GM18951 (cell line): ENCODE measurements at regions not wholly inside any gene's neighbourhood (a gene's known extent, or its start where the extent isn't known, plus 50 kb on each side); places are given as distances from the start of the nearest gene placed in this dataset.
"Not testable (repeated sequence)": the region's sequence is repeated elsewhere in the genome, so short reads cannot be mapped to it uniquely, and the experiment has no call there.

Source experiments
- POLR2A ChIP-seq: IDR thresholded peaks from 4 replicates; pipeline ENCODE4 v1.6.1; 2011; ENCODE audit warnings: mild to moderate bottlenecking; ENCODE audit not compliant: insufficient read length, insufficient read depth; ENCODE audit errors: extremely low read depth
- in situ Hi-C: fragments of 300-500 bp; cut with MboI; formaldehyde crosslinking; loops from one replicate; pipeline ENCODE4 v1.12.0; 2022; ENCODE audit warnings: low sequenced_read_pairs, mixed read lengths, inconsistent platforms; ENCODE audit not compliant: unreplicated experiment

DNA sequence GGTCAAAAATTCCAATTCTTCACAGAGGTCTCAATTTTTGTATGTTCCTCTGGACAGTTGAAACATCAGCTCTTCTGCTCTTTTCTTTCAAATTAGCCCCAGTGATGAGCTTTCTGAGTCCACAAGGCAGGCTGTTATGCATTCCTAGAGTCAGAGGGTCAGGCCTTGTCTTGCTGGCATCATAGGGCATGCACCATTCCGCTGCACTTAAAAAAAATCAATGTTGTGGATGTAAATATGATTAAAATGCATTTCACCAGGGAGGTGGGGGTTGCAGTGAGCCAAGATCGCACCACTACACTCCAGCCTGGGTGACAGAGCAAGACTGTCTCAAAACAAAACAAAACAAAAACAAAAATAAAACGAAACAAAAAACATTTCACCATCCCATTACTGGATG lies 465.3 kb downstream of the EIPR1 start:
- in situ Hi-C loops = no loop called here
- TF ChIP-seq POLR2A = no peak

DNA sequence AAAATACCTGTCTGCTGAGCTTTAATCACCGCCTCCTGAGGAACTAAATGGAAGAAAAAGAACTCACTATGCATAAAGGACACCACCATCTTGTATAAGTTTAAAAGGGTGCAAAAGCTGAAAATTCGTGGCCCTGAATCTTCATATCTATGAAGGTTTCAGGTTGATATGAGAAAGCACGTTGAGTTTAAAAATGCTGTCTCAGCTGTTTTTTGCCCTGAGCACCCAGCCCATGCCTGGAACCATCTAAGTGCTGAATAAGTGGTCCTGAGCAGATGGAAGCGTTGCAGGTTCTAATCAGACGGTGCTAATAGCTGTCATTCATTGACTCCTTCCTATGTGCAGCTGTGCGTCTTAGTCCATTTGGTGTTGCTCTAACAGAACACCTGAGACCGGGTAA lies 467.4 kb downstream of the EIPR1 start:
- no peak for TF ChIP-seq POLR2A
- in situ Hi-C loops = no loop called here

DNA sequence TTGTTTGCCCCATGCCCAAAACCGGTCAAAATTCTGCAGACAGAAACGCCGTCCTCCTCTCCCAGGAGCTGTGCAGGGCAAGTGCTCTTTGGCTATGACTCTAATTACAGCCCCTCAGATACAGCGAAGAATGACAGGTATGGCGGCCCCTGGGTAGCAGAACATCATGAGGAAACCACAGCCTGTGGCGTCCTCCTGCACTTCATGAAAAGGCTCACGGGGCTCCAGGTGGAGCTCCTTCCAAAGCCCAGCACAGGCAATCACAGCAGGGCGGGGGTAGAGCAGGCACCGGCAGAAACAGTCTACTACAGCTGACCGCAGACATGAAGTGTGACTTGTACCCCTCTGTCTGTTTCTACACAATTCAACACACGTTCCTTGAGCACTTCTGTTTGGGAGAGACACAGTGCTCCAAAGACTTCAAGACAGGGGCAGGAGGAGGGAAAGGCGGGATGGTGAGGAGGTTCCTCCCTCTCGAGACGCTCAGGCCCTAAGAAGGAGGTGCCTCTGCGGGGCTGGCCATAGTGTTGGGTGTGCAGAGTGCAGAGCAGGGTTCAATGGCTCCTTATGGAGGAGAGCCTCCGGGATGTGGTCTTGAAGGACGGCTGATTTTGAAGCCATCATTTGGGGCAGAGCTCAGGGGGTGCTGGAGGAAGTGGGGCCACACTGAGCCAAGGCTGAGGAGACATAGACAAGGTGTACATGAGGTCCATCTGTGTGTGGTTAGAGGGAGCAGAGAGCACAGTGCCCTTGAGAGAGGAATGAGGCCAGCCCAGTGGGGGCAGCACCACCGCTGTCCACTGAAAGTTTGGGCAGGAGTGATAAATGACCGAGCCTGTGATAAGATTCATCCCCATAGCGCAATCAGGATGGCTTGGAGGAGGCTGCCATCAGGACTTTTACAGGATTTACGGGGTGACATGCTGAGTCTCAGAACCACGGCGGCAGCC lies 468.3 kb downstream of the EIPR1 start:
- no peak for TF ChIP-seq POLR2A
- in situ Hi-C loops = no loop called here

DNA sequence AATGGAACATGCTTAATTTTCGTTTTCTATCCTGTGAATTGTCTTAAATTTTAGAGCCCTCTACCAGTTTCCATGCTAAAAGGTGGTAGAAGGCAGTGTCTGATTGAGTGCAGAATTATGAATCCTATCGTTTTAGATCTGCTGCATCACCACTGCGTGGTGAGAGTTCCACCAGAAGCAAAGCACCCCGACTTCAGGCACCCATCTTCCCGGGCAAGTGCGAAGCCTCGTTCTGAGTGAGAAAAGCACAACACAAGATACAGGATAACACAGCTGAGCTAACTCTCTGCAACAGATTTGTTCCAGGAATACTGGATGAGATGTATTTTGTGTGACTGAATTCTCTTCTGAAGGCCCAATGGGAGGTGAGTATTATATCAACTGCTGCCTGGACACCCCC lies 471.5 kb downstream of the EIPR1 start:
- TF ChIP-seq POLR2A = no peak
- in situ Hi-C loops = no loop called here

DNA sequence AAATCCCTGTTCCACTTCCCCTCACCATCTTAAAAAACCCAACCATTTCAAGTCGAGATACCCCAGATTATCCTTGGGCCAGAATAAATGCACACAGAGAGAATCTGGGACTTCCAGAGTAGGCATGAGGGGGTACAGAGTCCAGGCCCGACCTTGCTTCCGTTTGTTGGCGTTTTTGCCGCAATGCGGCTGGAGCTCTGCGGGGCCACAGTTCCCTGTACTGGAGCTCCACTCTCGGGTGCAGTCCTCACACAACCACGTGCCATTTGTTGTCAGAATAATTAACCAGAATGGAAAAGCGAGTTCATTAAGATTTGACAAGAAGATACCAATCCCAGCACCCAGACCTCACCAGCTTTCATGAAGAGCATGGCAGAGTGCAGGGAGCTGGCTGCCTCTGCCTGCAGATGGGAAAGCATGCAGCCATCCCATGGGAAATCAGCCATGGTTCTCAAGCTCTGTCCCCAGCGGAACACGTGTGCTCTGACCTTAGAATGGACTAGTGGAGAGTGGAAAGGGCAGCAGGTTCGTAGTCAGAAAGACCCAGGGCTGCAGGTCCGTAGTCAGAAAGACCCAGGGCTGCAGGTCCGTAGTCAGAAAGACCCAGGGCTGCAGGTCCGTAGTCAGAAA lies 472.8 kb downstream of the EIPR1 start:
- in situ Hi-C loops = no loop called here
- no peak for TF ChIP-seq POLR2A

DNA sequence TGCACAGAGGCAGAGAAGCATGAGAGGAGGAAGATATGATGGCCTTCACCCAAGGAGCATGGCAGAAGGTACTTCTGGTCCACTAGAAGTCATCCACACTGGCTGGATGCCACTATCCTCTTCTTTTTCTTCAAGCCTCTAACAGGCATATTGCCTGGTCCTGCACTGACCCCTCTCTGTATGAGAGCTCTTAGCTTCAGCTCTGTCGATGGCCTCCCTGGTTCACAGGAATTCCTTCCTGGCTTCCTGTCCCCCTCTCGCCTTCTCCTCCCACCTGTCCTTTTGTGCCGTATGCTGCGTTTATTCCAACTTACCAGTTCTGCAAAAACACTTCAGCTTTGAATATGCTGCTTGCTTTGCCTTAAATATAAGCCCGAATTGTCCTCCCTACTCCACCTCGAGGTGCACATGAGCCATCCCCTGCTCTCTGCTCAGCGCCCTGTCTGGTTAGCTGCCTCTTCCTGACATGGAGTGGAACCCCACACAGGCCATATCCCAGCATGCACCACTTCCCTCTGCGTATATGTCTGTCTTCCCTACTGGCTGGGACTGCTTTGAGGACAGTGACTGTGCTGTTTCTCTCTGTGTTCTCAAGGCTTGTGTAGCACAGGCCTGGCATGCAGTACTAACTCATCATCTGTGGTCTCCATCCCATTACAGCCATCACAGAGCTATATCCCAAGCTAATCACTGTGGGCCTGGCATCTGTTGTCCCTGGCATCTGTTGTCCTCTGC lies 474.9 kb downstream of the EIPR1 start:
- in situ Hi-C loops = no loop called here
- no peak for TF ChIP-seq POLR2A

DNA sequence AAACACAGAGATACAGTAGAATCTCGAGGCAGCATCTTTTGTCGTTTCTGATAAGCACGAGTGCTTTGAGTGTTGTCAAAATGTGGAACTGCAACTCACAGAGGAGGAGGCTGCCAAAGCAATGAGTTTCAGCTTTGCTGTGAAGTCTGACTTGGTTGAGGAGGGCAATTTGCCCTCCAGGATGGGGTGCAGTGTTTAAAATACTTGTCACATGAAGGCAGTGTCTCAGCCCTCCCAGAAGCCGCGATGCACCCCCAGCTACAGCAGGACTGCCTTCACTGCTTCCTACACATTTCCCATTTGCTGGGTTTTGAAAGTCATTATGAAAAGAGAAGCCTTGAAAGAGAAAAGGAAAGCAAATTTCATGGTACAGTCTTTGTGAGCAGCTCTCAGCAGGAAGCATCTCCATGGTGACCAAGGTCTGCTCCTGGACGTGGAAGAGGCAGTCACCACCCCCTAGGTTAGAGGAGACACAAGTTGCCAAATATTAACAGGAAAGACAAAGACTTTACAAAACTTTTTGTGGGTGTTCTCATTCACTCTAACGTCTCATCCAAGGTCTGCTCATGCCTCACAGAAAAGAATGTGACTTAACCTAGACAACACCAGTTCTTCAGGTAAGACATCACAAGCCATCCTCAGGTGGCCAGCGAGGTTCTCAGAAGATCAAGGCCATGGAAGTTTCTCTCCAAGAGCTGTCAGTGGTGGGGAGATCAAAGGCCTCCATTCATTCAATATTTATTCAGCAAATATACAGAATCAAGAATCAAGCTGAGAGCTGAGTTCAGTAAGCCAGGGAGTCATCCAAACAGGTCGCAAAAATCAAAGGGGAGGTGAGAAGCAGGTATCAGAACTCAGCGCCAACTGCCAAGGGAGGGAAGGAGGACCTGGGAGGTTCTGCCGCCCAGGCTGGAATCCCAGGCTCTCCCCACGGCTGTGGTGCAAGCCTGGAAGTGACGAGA lies 476.0 kb downstream of the EIPR1 start:
- no peak for TF ChIP-seq POLR2A
- in situ Hi-C loops = no loop called here

DNA sequence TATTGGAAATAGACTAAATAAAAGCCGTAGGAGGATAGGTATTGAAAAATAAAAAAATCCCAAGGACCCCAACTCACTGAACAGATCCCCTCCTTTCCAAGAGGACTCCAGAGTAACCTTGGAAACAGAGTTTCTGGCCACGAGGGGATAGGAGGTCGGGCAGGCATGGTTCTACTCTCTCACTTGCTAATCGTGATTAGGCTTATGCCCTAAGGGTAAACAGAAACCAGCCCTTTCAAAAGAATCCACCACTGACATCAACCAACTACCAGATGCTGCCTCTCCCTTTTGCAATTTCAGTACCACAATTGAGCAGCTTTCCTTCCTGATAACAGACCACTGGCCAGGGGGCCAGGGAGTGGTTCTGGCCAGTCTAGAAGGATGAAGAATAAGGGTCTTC lies 477.8 kb downstream of the EIPR1 start:
- TF ChIP-seq POLR2A = no peak
- in situ Hi-C loops = no loop called here

DNA sequence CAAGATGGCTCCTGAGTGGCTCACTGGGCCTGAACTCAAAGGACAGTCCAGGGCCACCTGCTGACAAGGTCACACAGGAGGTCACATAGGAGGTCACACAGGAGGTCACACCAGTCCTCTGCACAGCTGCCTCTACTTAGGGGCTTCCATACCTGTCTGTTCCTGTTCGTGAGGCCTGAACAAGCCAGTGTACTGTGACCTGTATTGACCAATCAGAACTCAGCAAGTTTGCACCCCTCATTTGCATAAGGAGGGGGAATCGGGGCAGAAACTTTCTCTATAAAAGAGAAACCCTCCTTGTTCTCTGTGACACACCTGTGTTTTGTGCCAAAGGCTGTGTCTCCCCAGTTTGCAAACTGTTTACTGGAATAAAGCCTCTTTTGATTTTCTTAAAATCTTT lies 478.9 kb downstream of the EIPR1 start:
- no peak for TF ChIP-seq POLR2A
- in situ Hi-C loops = no loop called here

DNA sequence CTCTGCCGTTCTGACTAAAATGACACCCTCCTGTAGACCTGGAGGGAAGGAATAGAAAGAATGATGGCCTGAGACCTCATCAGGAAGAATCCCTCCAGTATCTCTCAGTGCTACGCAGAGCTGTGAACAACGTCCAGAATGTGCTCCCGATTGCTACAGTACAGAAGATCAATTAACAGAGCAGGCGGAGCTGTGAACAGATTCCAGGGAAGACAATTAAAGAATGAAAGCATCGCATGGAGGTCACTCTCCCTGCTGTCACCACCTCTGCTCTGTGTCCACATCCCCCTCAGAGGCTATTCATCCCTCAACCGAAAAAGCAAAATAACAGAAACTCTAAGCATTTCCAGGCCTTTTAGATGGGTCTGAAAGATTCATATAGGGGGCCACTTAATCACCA lies 481.0 kb downstream of the EIPR1 start:
- no peak for TF ChIP-seq POLR2A
- in situ Hi-C loops = no loop called here

DNA sequence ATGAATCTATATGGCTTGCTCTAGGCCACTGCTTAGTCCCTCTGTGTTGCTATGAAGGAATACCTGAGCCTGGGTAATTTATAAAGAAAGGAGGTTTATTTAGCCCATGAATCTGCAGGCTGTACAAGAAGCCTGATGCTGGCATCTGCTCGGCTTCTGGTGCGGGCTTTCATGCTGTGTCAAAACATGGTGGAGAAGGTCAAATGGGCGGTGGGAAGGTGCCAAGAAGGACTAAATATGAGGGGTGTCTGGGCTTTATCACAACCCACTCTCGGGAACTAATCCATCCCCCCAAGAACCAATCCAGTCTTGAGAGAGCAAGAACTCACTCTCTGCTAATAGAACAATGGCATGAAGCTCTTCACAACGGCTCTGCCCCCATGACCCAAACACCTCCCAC lies 481.6 kb downstream of the EIPR1 start:
- no peak for TF ChIP-seq POLR2A
- in situ Hi-C loops = no loop called here

DNA sequence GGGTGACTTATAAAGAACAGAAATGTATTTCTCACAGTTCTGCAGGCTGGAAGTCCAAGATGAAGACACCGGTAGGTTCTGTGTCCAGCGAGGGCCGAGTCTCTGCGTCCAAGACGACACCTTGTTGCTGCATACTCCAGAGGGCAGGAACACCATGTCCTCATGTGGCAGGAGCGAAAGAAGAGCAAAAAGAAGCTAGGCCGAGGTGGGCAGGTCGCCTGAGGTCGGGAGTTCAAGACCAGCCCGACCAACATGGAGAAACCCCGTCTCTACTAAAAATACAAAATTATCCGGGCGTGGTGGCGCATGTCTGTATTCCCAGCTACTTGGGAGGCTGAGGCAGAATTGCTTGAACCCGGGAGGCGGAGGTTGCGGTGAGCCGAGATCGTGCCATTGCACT lies 483.6 kb downstream of the EIPR1 start:
- in situ Hi-C loops = not testable (repeated sequence)

DNA sequence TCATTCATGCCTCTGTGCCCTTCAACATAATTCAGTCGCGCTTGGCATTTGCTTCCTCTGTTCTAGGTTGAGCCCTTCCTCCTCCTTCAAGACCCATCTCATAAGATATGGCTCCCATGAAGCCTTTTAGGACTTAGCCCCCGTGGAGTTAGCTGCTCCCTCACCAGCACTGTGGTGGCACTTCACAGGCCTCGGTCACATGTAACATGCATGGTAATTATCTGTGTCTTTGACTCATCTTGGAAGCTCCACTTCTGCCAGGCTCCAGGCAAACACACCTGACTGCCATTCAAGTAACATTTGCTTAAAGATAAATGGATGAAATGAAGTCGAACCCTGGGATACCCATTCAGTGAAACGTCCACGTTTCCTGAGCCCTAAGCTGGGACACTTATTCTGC lies 484.7 kb downstream of the EIPR1 start:
- no peak for TF ChIP-seq POLR2A
- in situ Hi-C loops = no loop called here
